Activated T-cell treated with anti-CD3 and anti-CD28 coated beads, Interleukin-2, amount 50 U/mL, for 72 hours (primary cell): ENCODE measurements at regions not wholly inside any gene's neighbourhood (a gene's known extent, or its start where the extent isn't known, plus 50 kb on each side); places are given as distances from the start of the nearest gene placed in this dataset.

ENCODE experiments used
- ATAC-seq, 2 donors: fragments of 150-1000 bp; cut with Tn5 transposase; replicated peaks in 1 of 2; 2 replicates each; pipeline ENCODE4 v1.10.0; 2021; ENCODE audit warnings: moderate library complexity in 2 of 2, mild to moderate bottlenecking in 1 of 2
- DNase-seq, 2 donors: peaks; one replicate each; pipeline ENCODE4 v3.0.0; 2021 to 2022; ENCODE audit warnings: mixed read lengths in 1 of 2
- H3K27ac Mint-ChIP-seq: one replicate; pipeline ENCODE4 v1.8.0; 2022; ENCODE audit warnings: mild to moderate bottlenecking, moderate library complexity, mixed read lengths
- H3K27me3 Mint-ChIP-seq: one replicate; pipeline ENCODE4 v1.8.0; 2022; ENCODE audit warnings: low read depth, mixed read lengths
- H3K36me3 Mint-ChIP-seq, 2 donors: one replicate each; pipeline ENCODE4 v1.8.0; 2022; ENCODE audit warnings: mixed read lengths in 2 of 2, mild to moderate bottlenecking in 1 of 2; ENCODE audit not compliant: insufficient read depth in 2 of 2
- H3K4me1 Mint-ChIP-seq: one replicate; pipeline ENCODE4 v1.8.0; 2022; ENCODE audit warnings: low read depth, mixed read lengths
- H3K4me3 Mint-ChIP-seq, 2 donors: one replicate each; pipeline ENCODE4 v1.8.0; 2022; ENCODE audit warnings: mild to moderate bottlenecking in 2 of 2, mixed read lengths in 2 of 2, moderate library complexity in 2 of 2
- H3K9me3 Mint-ChIP-seq, 2 donors: one replicate each; pipeline ENCODE4 v1.8.0; 2022; ENCODE audit warnings: mixed read lengths in 2 of 2

GRCh38 chr5:43875741-43876140 is 272.8 kb downstream of the NNT start:
- no peak for DNase-seq
- Mint-ChIP-seq H3K27me3 (no peaks in the 10 kb centered on the region), H3K9me3 (peaks cover 0 to 4% of the 10 kb centered on the region in 2 donors), H3K4me3 (no peak overlapping the region), H3K27ac (no peak overlapping the region), H3K36me3 (no peaks in the 10 kb centered on the region), H3K4me1 (no peaks in the 10 kb centered on the region)
- ATAC-seq: no peak

- Mint-ChIP-seq H3K4me3 (no peak overlapping the region), H3K27ac (no peak overlapping the region), H3K4me1 (no peaks in the 10 kb centered on the region), H3K9me3 (peaks cover 0 to 4% of the 10 kb centered on the region in 2 donors), H3K36me3 (no peaks in the 10 kb centered on the region), H3K27me3 (no peaks in the 10 kb centered on the region)
- ATAC-seq (no peak), DNase-seq (no peak)
Observed at GRCh38 chr5:43874772-43875171, 271.8 kb downstream of the NNT start.

GRCh38 chr5:43873791-43874190 is 270.8 kb downstream of the NNT start:
- Mint-ChIP-seq H3K4me3 (no peak overlapping the region), H3K36me3 (no peaks in the 10 kb centered on the region), H3K4me1 (no peaks in the 10 kb centered on the region), H3K27ac (no peak overlapping the region), H3K9me3 (peaks cover 0 to 4% of the 10 kb centered on the region in 2 donors), H3K27me3 (no peaks in the 10 kb centered on the region)
- DNase-seq (no peak), ATAC-seq (no peak)

- Mint-ChIP-seq H3K27ac (no peak overlapping the region), H3K9me3 (no peaks in the 10 kb centered on the region), H3K4me3 (no peak overlapping the region), H3K27me3 (no peaks in the 10 kb centered on the region), H3K36me3 (no peaks in the 10 kb centered on the region), H3K4me1 (no peaks in the 10 kb centered on the region)
- ATAC-seq (no peak), DNase-seq (no peak)
Observed at GRCh38 chr5:43859309-43859708, 256.3 kb downstream of the NNT start.

- no peaks in the 10 kb centered on the region for H3K27me3 Mint-ChIP-seq
- no peak overlapping the region for H3K27ac Mint-ChIP-seq
- DNase-seq (no peak), ATAC-seq (no peak)
- no peaks in the 10 kb centered on the region for H3K9me3 Mint-ChIP-seq
- H3K4me3 Mint-ChIP-seq: no peak overlapping the region
- no peaks in the 10 kb centered on the region for H3K36me3 Mint-ChIP-seq
- no peaks in the 10 kb centered on the region for H3K4me1 Mint-ChIP-seq
Observed at GRCh38 chr5:43855452-43855851, 252.5 kb downstream of the NNT start.

- H3K27me3 Mint-ChIP-seq: no peaks in the 10 kb centered on the region
- ATAC-seq (no peak), DNase-seq (no peak)
- no peaks in the 10 kb centered on the region for H3K36me3 Mint-ChIP-seq
- peaks cover 0 to 2% of the 10 kb centered on the region in 2 donors for H3K9me3 Mint-ChIP-seq
- no peak overlapping the region for H3K4me3 Mint-ChIP-seq
- H3K4me1 Mint-ChIP-seq: no peaks in the 10 kb centered on the region
- no peak overlapping the region for H3K27ac Mint-ChIP-seq
Observed at GRCh38 chr5:43854697-43855292, 251.8 kb downstream of the NNT start.

GRCh38 chr5:43852279-43852678 is 249.3 kb downstream of the NNT start:
- H3K36me3 Mint-ChIP-seq: no peaks in the 10 kb centered on the region
- ATAC-seq: no peak
- DNase-seq: no peak
- H3K27ac Mint-ChIP-seq: no peak overlapping the region
- H3K4me3 Mint-ChIP-seq: no peak overlapping the region
- H3K27me3 Mint-ChIP-seq: no peaks in the 10 kb centered on the region
- peaks cover 4% of the 10 kb centered on the region in 2 donors for H3K9me3 Mint-ChIP-seq
- no peaks in the 10 kb centered on the region for H3K4me1 Mint-ChIP-seq

- no peak for ATAC-seq
- Mint-ChIP-seq H3K9me3 (peaks cover 4% of the 10 kb centered on the region in 2 donors), H3K27me3 (no peaks in the 10 kb centered on the region), H3K27ac (no peak overlapping the region), H3K4me1 (no peaks in the 10 kb centered on the region), H3K36me3 (no peaks in the 10 kb centered on the region), H3K4me3 (no peak overlapping the region)
- no peak for DNase-seq
Observed at GRCh38 chr5:43851741-43852140, 248.8 kb downstream of the NNT start.

- H3K27ac Mint-ChIP-seq: no peak overlapping the region
- peaks cover 4 to 8% of the 10 kb centered on the region in 2 donors for H3K9me3 Mint-ChIP-seq
- ATAC-seq (no peak), DNase-seq (no peak)
- H3K4me3 Mint-ChIP-seq: no peak overlapping the region
- H3K4me1 Mint-ChIP-seq: no peaks in the 10 kb centered on the region
- H3K36me3 Mint-ChIP-seq: peaks cover 0 to 2% of the 10 kb centered on the region in 2 donors
- no peaks in the 10 kb centered on the region for H3K27me3 Mint-ChIP-seq
Observed at GRCh38 chr5:43840424-43841125, 237.6 kb downstream of the NNT start.

- DNase-seq (no peak), ATAC-seq (no peak)
- H3K4me3 Mint-ChIP-seq: no peak overlapping the region
- H3K36me3 Mint-ChIP-seq: peaks cover 0 to 2% of the 10 kb centered on the region in 2 donors
- H3K9me3 Mint-ChIP-seq: peaks cover 4 to 8% of the 10 kb centered on the region in 2 donors
- no peak overlapping the region for H3K27ac Mint-ChIP-seq
- H3K4me1 Mint-ChIP-seq: no peaks in the 10 kb centered on the region
- H3K27me3 Mint-ChIP-seq: no peaks in the 10 kb centered on the region
Observed at GRCh38 chr5:43839218-43839617, 236.2 kb downstream of the NNT start.

- H3K36me3 Mint-ChIP-seq: peaks cover 0 to 2% of the 10 kb centered on the region in 2 donors
- no peak for ATAC-seq
Observed at GRCh38 chr5:43837996-43838395, 235.0 kb downstream of the NNT start.

GRCh38 chr5:43837091-43837490 is 234.1 kb downstream of the NNT start:
- no peaks in the 10 kb centered on the region for H3K36me3 Mint-ChIP-seq
- H3K4me1 Mint-ChIP-seq: no peaks in the 10 kb centered on the region
- DNase-seq (no peak), ATAC-seq (no peak)
- H3K9me3 Mint-ChIP-seq: peaks cover 1 to 2% of the 10 kb centered on the region in 2 donors
- H3K27me3 Mint-ChIP-seq: no peaks in the 10 kb centered on the region
- no peak overlapping the region for H3K27ac Mint-ChIP-seq
- H3K4me3 Mint-ChIP-seq: no peak overlapping the region

More at GRCh38 chr5:43837996-43838395, 235.0 kb downstream of the NNT start:
- Mint-ChIP-seq H3K27ac (no peak overlapping the region), H3K4me3 (no peak overlapping the region), H3K27me3 (no peaks in the 10 kb centered on the region), H3K4me1 (no peaks in the 10 kb centered on the region), H3K9me3 (peaks cover 2 to 8% of the 10 kb centered on the region in 2 donors)
- DNase-seq: no peak

GRCh38 chr5:43833961-43834360 is 231.0 kb downstream of the NNT start:
- Mint-ChIP-seq H3K4me3 (no peak overlapping the region), H3K27me3 (no peaks in the 10 kb centered on the region), H3K27ac (no peak overlapping the region), H3K36me3 (peaks cover 0 to 1% of the 10 kb centered on the region in 2 donors), H3K4me1 (no peaks in the 10 kb centered on the region), H3K9me3 (peaks cover 1 to 7% of the 10 kb centered on the region in 2 donors)
- no peak for ATAC-seq
- no peak for DNase-seq
